Astrocyte (in vitro differentiated cells and primary cell): ENCODE measurements at regions not wholly inside any gene's neighbourhood (a gene's known extent, or its start where the extent isn't known, plus 50 kb on each side); places are given as distances from the start of the nearest gene placed in this dataset.

Experiments used
- DNase-seq: peaks from one replicate; pipeline ENCODE4 v3.0.0-alpha.2; 2010; ENCODE audit warnings: low read depth
- FAIRE-seq: peaks from 2 replicates; lab custom pipeline; 2011; peaks lifted over from hg19 to GRCh38; lab: Jason Lieb, UNC
- H2AFZ ChIP-seq: 2 replicates; pipeline ENCODE4 v1.6.0; 2012; ENCODE audit warnings: low read depth, low read length, inconsistent platforms
- H3K27ac ChIP-seq: 2 replicates; pipeline ENCODE4 v1.5.1; 2011; ENCODE audit warnings: low read depth, low read length, inconsistent platforms
- H3K27me3 ChIP-seq: 2 replicates; pipeline ENCODE4 v1.6.0; 2011; ENCODE audit warnings: low read length, inconsistent platforms; ENCODE audit not compliant: insufficient read depth
- H3K36me3 ChIP-seq: 2 replicates; pipeline ENCODE4 v1.5.1; 2011; ENCODE audit warnings: low read length, inconsistent platforms; ENCODE audit not compliant: insufficient read depth
- H3K4me1 ChIP-seq: 2 replicates; pipeline ENCODE4 v1.5.1; 2011; ENCODE audit warnings: low read length, inconsistent platforms; ENCODE audit not compliant: insufficient read depth
- H3K4me2 ChIP-seq: 2 replicates; pipeline ENCODE4 v1.6.0; 2012; ENCODE audit warnings: low read length, inconsistent platforms
- H3K4me3 ChIP-seq: 2 replicates; pipeline ENCODE4 v1.5.1; 2011; ENCODE audit warnings: low read depth, mild to moderate bottlenecking, low read length, inconsistent platforms; ENCODE audit not compliant: insufficient read depth
- H3K79me2 ChIP-seq: 2 replicates; pipeline ENCODE4 v1.6.0; 2012; ENCODE audit warnings: mild to moderate bottlenecking, low read length, inconsistent platforms; ENCODE audit not compliant: insufficient read depth
- H3K9ac ChIP-seq: 2 replicates; pipeline ENCODE4 v1.6.0; 2012; ENCODE audit warnings: mild to moderate bottlenecking, low read length, inconsistent platforms
- H3K9me3 ChIP-seq: 2 replicates; pipeline ENCODE4 v1.5.1; 2012; ENCODE audit warnings: low read depth, mild to moderate bottlenecking, low read length, inconsistent platforms; ENCODE audit not compliant: insufficient read depth
- H4K20me1 ChIP-seq: 2 replicates; pipeline ENCODE4 v1.6.0; 2012; ENCODE audit warnings: low read length, inconsistent platforms; ENCODE audit not compliant: insufficient read depth
- H3K27ac Mint-ChIP-seq: one replicate; pipeline ENCODE4 v1.8.0; 2021; ENCODE audit warnings: mild to moderate bottlenecking, mixed read lengths; ENCODE audit not compliant: unreplicated experiment
- H3K27me3 Mint-ChIP-seq: one replicate; pipeline ENCODE4 v1.8.0; 2021; ENCODE audit warnings: low read depth, mixed read lengths; ENCODE audit not compliant: unreplicated experiment
- H3K36me3 Mint-ChIP-seq: one replicate; pipeline ENCODE4 v1.8.0; 2021; ENCODE audit warnings: low read depth, mixed read lengths; ENCODE audit not compliant: unreplicated experiment
- H3K4me1 Mint-ChIP-seq: one replicate; pipeline ENCODE4 v1.8.0; 2021; ENCODE audit warnings: low read depth, mixed read lengths; ENCODE audit not compliant: unreplicated experiment
- H3K4me3 Mint-ChIP-seq: one replicate; pipeline ENCODE4 v1.8.0; 2021; ENCODE audit warnings: mild to moderate bottlenecking, moderate library complexity, mixed read lengths; ENCODE audit not compliant: unreplicated experiment
- H3K9me3 Mint-ChIP-seq: one replicate; pipeline ENCODE4 v1.8.0; 2021; ENCODE audit warnings: mild to moderate bottlenecking, mixed read lengths; ENCODE audit not compliant: unreplicated experiment
- CTCF ChIP-seq: IDR thresholded peaks from 2 replicates; pipeline ENCODE4 v1.5.1; 2011; ENCODE audit warnings: low read depth, mild to moderate bottlenecking, inconsistent platforms, low read length, moderate library complexity; ENCODE audit not compliant: insufficient read depth
- EZH2 ChIP-seq: IDR thresholded peaks from 2 replicates; pipeline ENCODE4 v1.6.1; 2012; ENCODE audit warnings: mild to moderate bottlenecking, low read length, inconsistent platforms; ENCODE audit not compliant: insufficient read depth

GRCh38 chr3:76474632-76475031 is 565.3 kb upstream of the ROBO2 start:
- Histone ChIP-seq H3K4me2 (no peak overlapping the region), H3K79me2 (no peaks in the 10 kb centered on the region), H3K27me3 (no peaks in the 10 kb centered on the region), H3K9ac (no peak overlapping the region), H3K4me1 (peaks cover 4% of the 10 kb centered on the region), H4K20me1 (no peaks in the 10 kb centered on the region), H3K27ac (no peak overlapping the region), H3K4me3 (no peak overlapping the region), H2AFZ (no peak overlapping the region), H3K9me3 (peaks cover 3% of the 10 kb centered on the region), H3K36me3 (no peaks in the 10 kb centered on the region)
- no peak for TF ChIP-seq CTCF
- no peak for TF ChIP-seq EZH2
- DNase-seq: no peak
- Mint-ChIP-seq H3K9me3 (no peaks in the 10 kb centered on the region), H3K4me3 (no peak overlapping the region), H3K36me3 (no peaks in the 10 kb centered on the region), H3K4me1 (peaks cover 17% of the 10 kb centered on the region), H3K27ac (no peak overlapping the region), H3K27me3 (no peaks in the 10 kb centered on the region)
- no peak for FAIRE-seq

- no peak for FAIRE-seq
- Histone ChIP-seq H4K20me1 (no peaks in the 10 kb centered on the region), H3K27ac (no peak overlapping the region), H3K4me1 (no peaks in the 10 kb centered on the region), H2AFZ (no peak overlapping the region), H3K4me2 (no peak overlapping the region), H3K27me3 (no peaks in the 10 kb centered on the region), H3K79me2 (no peaks in the 10 kb centered on the region), H3K4me3 (no peak overlapping the region), H3K36me3 (no peaks in the 10 kb centered on the region), H3K9me3 (peaks cover 3% of the 10 kb centered on the region), H3K9ac (no peak overlapping the region)
- Mint-ChIP-seq H3K9me3 (no peaks in the 10 kb centered on the region), H3K36me3 (no peaks in the 10 kb centered on the region), H3K4me1 (peaks cover 7% of the 10 kb centered on the region), H3K27ac (no peak overlapping the region), H3K4me3 (no peak overlapping the region), H3K27me3 (no peaks in the 10 kb centered on the region)
- no peak for TF ChIP-seq EZH2
- TF ChIP-seq CTCF: no peak
- no peak for DNase-seq
Observed at GRCh38 chr3:76479161-76479650, 560.7 kb upstream of the ROBO2 start.

GRCh38 chr3:76482510-76482909 is 557.4 kb upstream of the ROBO2 start:
- no peaks in the 10 kb centered on the region for H3K79me2 ChIP-seq
- H3K27ac ChIP-seq: no peak overlapping the region
- H3K9ac ChIP-seq: no peak overlapping the region
- no peaks in the 10 kb centered on the region for H3K27me3 ChIP-seq
- H3K27ac Mint-ChIP-seq: no peak overlapping the region
- H3K4me1 Mint-ChIP-seq: peaks cover 4% of the 10 kb centered on the region
- H3K36me3 Mint-ChIP-seq: no peaks in the 10 kb centered on the region
- DNase-seq: no peak
- no peak for FAIRE-seq
- H4K20me1 ChIP-seq: no peaks in the 10 kb centered on the region
- no peaks in the 10 kb centered on the region for H3K4me1 ChIP-seq
- H3K36me3 ChIP-seq: no peaks in the 10 kb centered on the region
- no peaks in the 10 kb centered on the region for H3K9me3 ChIP-seq
- no peak overlapping the region for H3K4me2 ChIP-seq
- H3K4me3 Mint-ChIP-seq: no peak overlapping the region
- TF ChIP-seq CTCF: no peak
- no peak for TF ChIP-seq EZH2
- H2AFZ ChIP-seq: no peak overlapping the region
- H3K27me3 Mint-ChIP-seq: no peaks in the 10 kb centered on the region
- peaks cover under 1% of the 10 kb centered on the region for H3K9me3 Mint-ChIP-seq
- H3K4me3 ChIP-seq: no peak overlapping the region
